Colonic mucosa (tissue), 4 donors: ENCODE measurements at regions not wholly inside any gene's neighbourhood (a gene's known extent, or its start where the extent isn't known, plus 50 kb on each side); places are given as distances from the start of the nearest gene placed in this dataset.

Source experiments
- DNase-seq: peaks from one replicate; pipeline ENCODE4 v3.0.0-alpha.2; 2020
- H3K27ac ChIP-seq: fragments of 200-600 bp; one replicate; pipeline ENCODE4 v1.8.0; 2021
- H3K27me3 ChIP-seq: fragments of 200-600 bp; one replicate; pipeline ENCODE4 v1.8.0; 2021
- H3K36me3 ChIP-seq: fragments of 200-600 bp; one replicate; pipeline ENCODE4 v1.8.0; 2021
- H3K4me1 ChIP-seq: fragments of 200-600 bp; one replicate; pipeline ENCODE4 v1.8.0; 2021; ENCODE audit warnings: mild to moderate bottlenecking
- H3K4me3 ChIP-seq: fragments of 200-600 bp; one replicate; pipeline ENCODE4 v1.8.0; 2021
- H3K9ac ChIP-seq, 2 donors: one replicate each; pipeline ENCODE4 v1.7.0; 2013; ENCODE audit warnings: control low read depth in 2 of 2, low read depth in 2 of 2, low read length in 2 of 2
- H3K9me3 ChIP-seq: fragments of 200-600 bp; one replicate; pipeline ENCODE4 v1.8.0; 2021
- CTCF ChIP-seq: fragments of 200-600 bp; IDR thresholded peaks from one replicate; pipeline ENCODE4 v1.8.0; 2022; ENCODE audit warnings: antibody characterized with exemption, mild to moderate bottlenecking
- intact Hi-C: fragments of 100-400 bp; cut with DNase I; formaldehyde crosslinking; loops from one replicate; pipeline ENCODE4 v1.14.1; 2022
- donor health status: healthy.
- donor health status: DM: no; HTN: no; CAD: no.
- donor health status: DM: no; HTN: no; CAD: no.

GRCh38 chr11:126114486-126115126 lies 51.9 kb upstream of the CDON start:
- DNase-seq: no peak
- Histone ChIP-seq H3K9me3 (no peaks in the 10 kb centered on the region), H3K9ac (peak overlapping the region in 1 of 2 donors; percentile 53), H3K4me1 (peaks cover 20% of the 10 kb centered on the region), H3K27me3 (no peaks in the 10 kb centered on the region), H3K27ac (peak overlapping the region; percentile 56), H3K4me3 (no peak overlapping the region), H3K36me3 (no peaks in the 10 kb centered on the region)
- intact Hi-C loops: no loop called here
- no peak for TF ChIP-seq CTCF

- Histone ChIP-seq H3K4me3 (no peak overlapping the region), H3K27ac (peak overlapping the region; percentile 56), H3K27me3 (no peaks in the 10 kb centered on the region), H3K36me3 (no peaks in the 10 kb centered on the region), H3K9ac (peak overlapping the region in 1 of 2 donors; percentile 53), H3K9me3 (no peaks in the 10 kb centered on the region), H3K4me1 (peaks cover 20% of the 10 kb centered on the region)
- no peak for DNase-seq
- intact Hi-C loops: no loop called here
- no peak for TF ChIP-seq CTCF
Measured at GRCh38 chr11:126113963-126114362, 51.3 kb upstream of the CDON start.

- H3K4me1 ChIP-seq: peaks cover 20% of the 10 kb centered on the region
- no peaks in the 10 kb centered on the region for H3K27me3 ChIP-seq
- H3K4me3 ChIP-seq: no peak overlapping the region
- intact Hi-C loops: no loop called here
- no peak for TF ChIP-seq CTCF
- peak overlapping the region in 1 of 2 donors; percentile 53 for H3K9ac ChIP-seq
- H3K9me3 ChIP-seq: no peaks in the 10 kb centered on the region
- H3K36me3 ChIP-seq: no peaks in the 10 kb centered on the region
- H3K27ac ChIP-seq: peak overlapping the region; percentile 56
- peak; percentile 89 for DNase-seq
Measured at GRCh38 chr11:126113515-126113957, 50.9 kb upstream of the CDON start.

GRCh38 chr11:126113012-126113411 lies 50.3 kb upstream of the CDON start:
- Histone ChIP-seq H3K9me3 (no peaks in the 10 kb centered on the region), H3K4me3 (no peak overlapping the region), H3K36me3 (no peaks in the 10 kb centered on the region), H3K9ac (no peak overlapping the region), H3K27me3 (no peaks in the 10 kb centered on the region), H3K4me1 (peaks cover 20% of the 10 kb centered on the region), H3K27ac (no peak overlapping the region)
- TF ChIP-seq CTCF: no peak
- DNase-seq: no peak
- intact Hi-C loops: no loop called here

GRCh38 chr11:126112547-126112946 lies 49.9 kb upstream of the CDON start:
- H3K27me3 ChIP-seq: no peaks in the 10 kb centered on the region
- H3K36me3 ChIP-seq: no peaks in the 10 kb centered on the region
- no peaks in the 10 kb centered on the region for H3K9me3 ChIP-seq
- H3K4me1 ChIP-seq: peaks cover 20% of the 10 kb centered on the region
- intact Hi-C loops: no loop called here
- no peak overlapping the region for H3K4me3 ChIP-seq
- DNase-seq: no peak
- no peak overlapping the region for H3K27ac ChIP-seq
- no peak overlapping the region for H3K9ac ChIP-seq
- no peak for TF ChIP-seq CTCF
